ENCODE measurements at regions not wholly inside any gene's neighbourhood (a gene's known extent, or its start where the extent isn't known, plus 50 kb on each side); places are given as distances from the start of the nearest gene placed in this dataset.
"Not testable (repeated sequence)": the region's sequence is repeated elsewhere in the genome, so short reads cannot be mapped to it uniquely, and the experiment has no call there.

- POLR2A ChIA-PET: no interaction called here
- no peaks in the 10 kb centered on the region for H3K9me3 Mint-ChIP-seq
- no peaks in the 10 kb centered on the region for H3K36me3 Mint-ChIP-seq (ENCODE audit: low read depth)
- no peaks in the 10 kb centered on the region for H3K27me3 Mint-ChIP-seq
- H3K4me1 Mint-ChIP-seq: no peaks in the 10 kb centered on the region
- no peak overlapping the region for H3K27ac Mint-ChIP-seq
- CTCF ChIA-PET: no interaction called here
- no peak for DNase-seq
- no peak overlapping the region for H3K4me3 Mint-ChIP-seq
Measured at GRCh38 chr1:194372266-194372665, 1185.9 kb upstream of the B3GALT2 start.

- no peaks in the 10 kb centered on the region for H3K4me1 Mint-ChIP-seq
- no peaks in the 10 kb centered on the region for H3K9me3 Mint-ChIP-seq
- no peaks in the 10 kb centered on the region for H3K27me3 Mint-ChIP-seq
- no peak for DNase-seq
- no peak overlapping the region for H3K4me3 Mint-ChIP-seq
- H3K27ac Mint-ChIP-seq: no peak overlapping the region
- POLR2A ChIA-PET: no interaction called here
- H3K36me3 Mint-ChIP-seq (ENCODE audit: low read depth): no peaks in the 10 kb centered on the region
- CTCF ChIA-PET: no interaction called here
Measured at GRCh38 chr1:194369622-194370021, 1183.2 kb upstream of the B3GALT2 start.

- no peak overlapping the region for H3K27ac Mint-ChIP-seq
- no peak for DNase-seq
- ChIA-PET POLR2A (no interaction called here), CTCF (no interaction called here)
- no peaks in the 10 kb centered on the region for H3K36me3 Mint-ChIP-seq (ENCODE audit: low read depth)
- H3K27me3 Mint-ChIP-seq: no peaks in the 10 kb centered on the region
- H3K9me3 Mint-ChIP-seq: no peaks in the 10 kb centered on the region
- no peak overlapping the region for H3K4me3 Mint-ChIP-seq
- H3K4me1 Mint-ChIP-seq: no peaks in the 10 kb centered on the region
Measured at GRCh38 chr1:194369060-194369459, 1182.6 kb upstream of the B3GALT2 start.

- no peak for DNase-seq
- Mint-ChIP-seq H3K4me1 (no peaks in the 10 kb centered on the region), H3K36me3 (ENCODE audit: low read depth) (no peaks in the 10 kb centered on the region), H3K27me3 (no peaks in the 10 kb centered on the region), H3K27ac (no peak overlapping the region), H3K4me3 (no peak overlapping the region), H3K9me3 (no peaks in the 10 kb centered on the region)
- ChIA-PET CTCF (no interaction called here), POLR2A (no interaction called here)
Measured at GRCh38 chr1:194367121-194367520, 1180.7 kb upstream of the B3GALT2 start.

- no peak overlapping the region for H3K4me3 Mint-ChIP-seq
- no peaks in the 10 kb centered on the region for H3K9me3 Mint-ChIP-seq
- no peak overlapping the region for H3K27ac Mint-ChIP-seq
- H3K36me3 Mint-ChIP-seq (ENCODE audit: low read depth): no peaks in the 10 kb centered on the region
- no peak for DNase-seq
- no peaks in the 10 kb centered on the region for H3K4me1 Mint-ChIP-seq
- CTCF ChIA-PET: no interaction called here
- POLR2A ChIA-PET: no interaction called here
- H3K27me3 Mint-ChIP-seq: no peaks in the 10 kb centered on the region
Measured at GRCh38 chr1:194366705-194367104, 1180.3 kb upstream of the B3GALT2 start.

- Mint-ChIP-seq H3K9me3 (no peaks in the 10 kb centered on the region), H3K4me1 (no peaks in the 10 kb centered on the region), H3K36me3 (ENCODE audit: low read depth) (no peaks in the 10 kb centered on the region), H3K4me3 (no peak overlapping the region), H3K27me3 (no peaks in the 10 kb centered on the region), H3K27ac (no peak overlapping the region)
- ChIA-PET CTCF (no interaction called here), POLR2A (no interaction called here)
- DNase-seq: no peak
Measured at GRCh38 chr1:194362327-194362726, 1175.9 kb upstream of the B3GALT2 start.

- no peaks in the 10 kb centered on the region for H3K9me3 Mint-ChIP-seq
- no peaks in the 10 kb centered on the region for H3K36me3 Mint-ChIP-seq (ENCODE audit: low read depth)
- no peak overlapping the region for H3K27ac Mint-ChIP-seq
- no peak for DNase-seq
- ChIA-PET CTCF (no interaction called here), POLR2A (no interaction called here)
- H3K4me3 Mint-ChIP-seq: no peak overlapping the region
- no peaks in the 10 kb centered on the region for H3K27me3 Mint-ChIP-seq
- no peaks in the 10 kb centered on the region for H3K4me1 Mint-ChIP-seq
Measured at GRCh38 chr1:194361374-194362131, 1175.1 kb upstream of the B3GALT2 start.

- Mint-ChIP-seq H3K36me3 (ENCODE audit: low read depth) (no peaks in the 10 kb centered on the region), H3K9me3 (no peaks in the 10 kb centered on the region), H3K27me3 (no peaks in the 10 kb centered on the region), H3K4me3 (no peak overlapping the region), H3K27ac (no peak overlapping the region), H3K4me1 (no peaks in the 10 kb centered on the region)
- ChIA-PET CTCF (no interaction called here), POLR2A (no interaction called here)
- DNase-seq: no peak
Measured at GRCh38 chr1:194358208-194358581, 1171.8 kb upstream of the B3GALT2 start.

- DNase-seq; H3K4me3 Mint-ChIP-seq; H3K36me3 Mint-ChIP-seq (ENCODE audit: low read depth); H3K27ac Mint-ChIP-seq; POLR2A ChIA-PET; CTCF ChIA-PET; H3K4me1 Mint-ChIP-seq; H3K9me3 Mint-ChIP-seq; H3K27me3 Mint-ChIP-seq: not testable (repeated sequence)
Measured at GRCh38 chr1:194357573-194358207, 1171.3 kb upstream of the B3GALT2 start.

- CTCF ChIA-PET: no interaction called here
- H3K4me1 Mint-ChIP-seq: no peaks in the 10 kb centered on the region
- no peak overlapping the region for H3K4me3 Mint-ChIP-seq
- H3K9me3 Mint-ChIP-seq: no peaks in the 10 kb centered on the region
- POLR2A ChIA-PET: no interaction called here
- H3K36me3 Mint-ChIP-seq (ENCODE audit: low read depth): no peaks in the 10 kb centered on the region
- DNase-seq: no peak
- no peaks in the 10 kb centered on the region for H3K27me3 Mint-ChIP-seq
- no peak overlapping the region for H3K27ac Mint-ChIP-seq
Measured at GRCh38 chr1:194355488-194356106, 1169.2 kb upstream of the B3GALT2 start.

- ChIA-PET POLR2A (no interaction called here), CTCF (no interaction called here)
- no peak for DNase-seq
- Mint-ChIP-seq H3K27me3 (no peaks in the 10 kb centered on the region), H3K36me3 (ENCODE audit: low read depth) (no peaks in the 10 kb centered on the region), H3K9me3 (peaks cover 2% of the 10 kb centered on the region), H3K27ac (no peak overlapping the region), H3K4me3 (no peak overlapping the region), H3K4me1 (no peaks in the 10 kb centered on the region)
Measured at GRCh38 chr1:194353121-194353520, 1166.7 kb upstream of the B3GALT2 start.

GRCh38 chr1:194347200-194347599, 1160.8 kb upstream of the B3GALT2 start:
- CTCF ChIA-PET: no interaction called here
- POLR2A ChIA-PET: no interaction called here
- H3K4me3 Mint-ChIP-seq: no peak overlapping the region
- peaks cover 5% of the 10 kb centered on the region for H3K9me3 Mint-ChIP-seq
- no peaks in the 10 kb centered on the region for H3K36me3 Mint-ChIP-seq (ENCODE audit: low read depth)
- no peak overlapping the region for H3K27ac Mint-ChIP-seq
- no peaks in the 10 kb centered on the region for H3K27me3 Mint-ChIP-seq
- no peak for DNase-seq
- no peaks in the 10 kb centered on the region for H3K4me1 Mint-ChIP-seq

GRCh38 chr1:194342484-194343262, 1156.3 kb upstream of the B3GALT2 start:
- peaks cover 6% of the 10 kb centered on the region for H3K4me1 Mint-ChIP-seq
- H3K27ac Mint-ChIP-seq: no peak overlapping the region
- no peak for DNase-seq
- H3K27me3 Mint-ChIP-seq: no peaks in the 10 kb centered on the region
- H3K9me3 Mint-ChIP-seq: no peaks in the 10 kb centered on the region
- no peaks in the 10 kb centered on the region for H3K36me3 Mint-ChIP-seq (ENCODE audit: low read depth)
- ChIA-PET CTCF (no interaction called here), POLR2A (no interaction called here)
- no peak overlapping the region for H3K4me3 Mint-ChIP-seq
